Mesothelial cell of epicardium (in vitro differentiated cells): ENCODE measurements at regions not wholly inside any gene's neighbourhood (a gene's known extent, or its start where the extent isn't known, plus 50 kb on each side); places are given as distances from the start of the nearest gene placed in this dataset.

Experiments used
- DNase-seq, 2 experiments: peaks; one replicate each; pipeline ENCODE4 v3.0.0; 2021; ENCODE audit warnings: low spot score in 2 of 2; ENCODE audit not compliant: unreplicated experiment in 2 of 2
- H3K27ac Mint-ChIP-seq: 2 replicates; pipeline ENCODE4 v1.8.0; 2021; ENCODE audit warnings: mixed read lengths
- H3K27me3 Mint-ChIP-seq: 2 replicates; pipeline ENCODE4 v1.8.0; 2021; ENCODE audit warnings: low read depth, mixed read lengths
- H3K36me3 Mint-ChIP-seq: 2 replicates; pipeline ENCODE4 v1.8.0; 2021; ENCODE audit warnings: mixed read lengths
- H3K4me1 Mint-ChIP-seq: 2 replicates; pipeline ENCODE4 v1.8.0; 2021; ENCODE audit warnings: mixed read lengths
- H3K4me3 Mint-ChIP-seq: 2 replicates; pipeline ENCODE4 v1.8.0; 2021; ENCODE audit warnings: mild to moderate bottlenecking, moderate library complexity, mixed read lengths
- H3K9me3 Mint-ChIP-seq: 2 replicates; pipeline ENCODE4 v1.8.0; 2021; ENCODE audit warnings: mixed read lengths
- TF ChIP-seq, protein P1 (sequence below): fragments of 200-600 bp; sonication (generic); IDR thresholded peaks from one replicate; pipeline ENCODE4 v1.5.0; 2021; ENCODE audit warnings: antibody characterized with exemption; ENCODE audit not compliant: unreplicated experiment

DNA sequence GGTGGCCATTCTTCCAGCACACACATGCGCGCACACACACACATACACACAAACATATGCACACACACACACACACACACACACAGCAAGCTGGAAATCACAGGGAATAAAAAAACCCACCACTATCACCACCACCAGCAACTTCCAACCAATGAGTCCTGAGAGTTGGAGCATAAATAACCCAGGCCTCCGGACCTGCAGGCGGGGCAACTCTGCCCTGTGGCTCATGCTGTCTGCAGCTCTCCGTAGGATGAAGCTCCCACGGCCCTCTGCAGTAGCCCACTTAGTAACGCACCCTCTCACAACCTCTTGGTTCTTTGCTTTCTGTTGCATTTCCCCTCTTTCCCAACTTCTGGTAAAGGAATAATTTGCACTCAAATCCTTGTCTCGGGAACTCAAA, 275.2 kb downstream of the PREX1 start:
- Mint-ChIP-seq H3K9me3 (no peaks in the 10 kb centered on the region), H3K27me3 (no peaks in the 10 kb centered on the region), H3K27ac (no peak overlapping the region), H3K4me3 (no peak overlapping the region), H3K4me1 (peaks cover 8% of the 10 kb centered on the region), H3K36me3 (no peaks in the 10 kb centered on the region)
- no peak for DNase-seq
- TF ChIP-seq, protein P1, sequence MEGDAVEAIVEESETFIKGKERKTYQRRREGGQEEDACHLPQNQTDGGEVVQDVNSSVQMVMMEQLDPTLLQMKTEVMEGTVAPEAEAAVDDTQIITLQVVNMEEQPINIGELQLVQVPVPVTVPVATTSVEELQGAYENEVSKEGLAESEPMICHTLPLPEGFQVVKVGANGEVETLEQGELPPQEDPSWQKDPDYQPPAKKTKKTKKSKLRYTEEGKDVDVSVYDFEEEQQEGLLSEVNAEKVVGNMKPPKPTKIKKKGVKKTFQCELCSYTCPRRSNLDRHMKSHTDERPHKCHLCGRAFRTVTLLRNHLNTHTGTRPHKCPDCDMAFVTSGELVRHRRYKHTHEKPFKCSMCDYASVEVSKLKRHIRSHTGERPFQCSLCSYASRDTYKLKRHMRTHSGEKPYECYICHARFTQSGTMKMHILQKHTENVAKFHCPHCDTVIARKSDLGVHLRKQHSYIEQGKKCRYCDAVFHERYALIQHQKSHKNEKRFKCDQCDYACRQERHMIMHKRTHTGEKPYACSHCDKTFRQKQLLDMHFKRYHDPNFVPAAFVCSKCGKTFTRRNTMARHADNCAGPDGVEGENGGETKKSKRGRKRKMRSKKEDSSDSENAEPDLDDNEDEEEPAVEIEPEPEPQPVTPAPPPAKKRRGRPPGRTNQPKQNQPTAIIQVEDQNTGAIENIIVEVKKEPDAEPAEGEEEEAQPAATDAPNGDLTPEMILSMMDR = no peak

DNA sequence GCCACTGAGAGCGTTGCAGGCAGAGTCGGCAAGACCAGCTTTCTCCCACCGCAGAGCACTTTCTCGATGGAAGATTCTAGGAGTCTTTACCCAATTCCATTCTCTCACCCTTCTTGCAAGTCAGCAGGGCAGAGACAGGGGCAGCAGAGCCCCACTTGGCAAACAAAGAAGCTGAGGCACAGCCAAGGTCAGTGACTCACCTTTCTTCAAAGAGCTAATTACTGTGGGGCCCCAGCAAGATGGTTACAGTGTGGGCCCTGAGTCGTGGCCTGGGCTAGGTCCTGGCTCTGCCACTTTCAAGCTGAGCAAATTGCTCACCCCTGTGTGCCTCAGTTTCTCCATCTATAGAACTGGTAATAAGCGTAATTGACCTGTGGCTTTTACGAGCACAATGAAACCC, 277.0 kb downstream of the PREX1 start:
- Mint-ChIP-seq H3K36me3 (no peaks in the 10 kb centered on the region), H3K4me3 (no peak overlapping the region), H3K9me3 (no peaks in the 10 kb centered on the region), H3K4me1 (peaks cover 2% of the 10 kb centered on the region), H3K27me3 (no peaks in the 10 kb centered on the region), H3K27ac (no peak overlapping the region)
- TF ChIP-seq, protein P1 = no peak
- DNase-seq = no peak

DNA sequence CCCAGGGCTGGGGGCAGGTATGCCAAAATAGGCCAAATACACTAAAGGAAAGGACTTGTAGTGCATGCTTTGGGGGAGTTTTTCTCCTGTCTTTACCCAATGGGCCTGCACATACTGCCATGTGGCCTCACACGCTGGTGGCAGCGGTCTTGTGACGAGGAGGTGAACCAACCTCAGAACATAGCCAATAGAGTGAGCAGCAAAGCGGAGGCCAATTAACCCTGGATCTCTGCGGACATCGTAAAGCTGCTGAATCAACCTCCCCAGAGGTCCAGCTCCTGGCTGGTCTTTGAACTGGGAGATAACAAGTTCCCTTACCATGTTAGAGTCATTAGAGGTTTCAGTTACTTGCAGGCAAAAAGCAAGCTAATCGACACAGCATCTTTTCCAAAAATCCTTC, 280.1 kb downstream of the PREX1 start:
- TF ChIP-seq, protein P1 = no peak
- H3K36me3 Mint-ChIP-seq = no peaks in the 10 kb centered on the region
- H3K27me3 Mint-ChIP-seq = no peaks in the 10 kb centered on the region
- no peak for DNase-seq
- H3K4me1 Mint-ChIP-seq = peaks cover 13% of the 10 kb centered on the region
- H3K27ac Mint-ChIP-seq = no peak overlapping the region
- H3K4me3 Mint-ChIP-seq = no peak overlapping the region
- no peaks in the 10 kb centered on the region for H3K9me3 Mint-ChIP-seq

DNA sequence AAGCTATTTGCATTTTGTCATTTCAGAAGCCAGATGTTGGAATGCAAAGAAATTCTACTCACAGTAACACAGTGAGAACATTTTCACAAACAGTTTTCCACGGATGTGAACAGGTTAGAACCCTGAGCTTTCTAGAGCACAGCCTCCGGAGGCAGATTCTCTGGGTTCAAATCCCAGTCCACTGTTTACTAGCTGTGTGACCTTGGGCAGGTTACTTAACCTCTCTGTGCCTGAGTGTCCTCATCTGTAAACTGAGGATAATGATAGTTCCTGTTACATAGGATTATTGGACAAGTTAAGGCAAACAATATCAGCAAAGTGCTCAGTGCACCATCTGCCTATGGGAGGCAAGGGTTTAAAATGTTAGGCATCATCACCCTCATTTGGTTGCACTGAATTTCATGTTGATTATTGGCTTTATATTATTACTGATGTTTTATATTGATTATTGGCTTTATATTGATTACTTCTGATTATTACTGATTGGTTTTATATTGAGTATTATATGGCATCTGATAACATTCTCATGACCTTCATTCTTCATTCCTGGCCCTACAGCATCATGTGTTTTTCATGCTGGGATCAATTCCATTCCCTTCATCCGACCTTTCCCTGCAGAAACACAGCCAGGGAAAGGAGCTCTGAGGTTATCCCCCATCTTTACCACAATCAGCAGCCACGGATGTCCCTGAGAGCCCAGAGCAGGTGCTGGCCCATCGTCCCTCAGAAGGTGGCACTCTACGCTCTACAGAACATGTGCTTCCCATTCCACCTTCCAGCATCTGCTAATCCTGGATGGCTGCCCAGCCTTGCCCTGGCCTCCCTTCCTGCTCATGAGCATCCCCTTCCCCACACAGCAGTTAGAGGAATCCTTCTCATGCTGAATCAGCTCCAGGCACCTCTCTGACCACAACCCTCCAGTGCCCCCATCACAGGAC, 283.1 kb downstream of the PREX1 start:
- no peaks in the 10 kb centered on the region for H3K27me3 Mint-ChIP-seq
- TF ChIP-seq, protein P1 = no peak
- peaks cover 3% of the 10 kb centered on the region for H3K9me3 Mint-ChIP-seq
- no peak overlapping the region for H3K27ac Mint-ChIP-seq
- H3K4me1 Mint-ChIP-seq = peaks cover 35% of the 10 kb centered on the region
- H3K4me3 Mint-ChIP-seq = no peak overlapping the region
- no peak for DNase-seq
- H3K36me3 Mint-ChIP-seq = peaks cover 2% of the 10 kb centered on the region

DNA sequence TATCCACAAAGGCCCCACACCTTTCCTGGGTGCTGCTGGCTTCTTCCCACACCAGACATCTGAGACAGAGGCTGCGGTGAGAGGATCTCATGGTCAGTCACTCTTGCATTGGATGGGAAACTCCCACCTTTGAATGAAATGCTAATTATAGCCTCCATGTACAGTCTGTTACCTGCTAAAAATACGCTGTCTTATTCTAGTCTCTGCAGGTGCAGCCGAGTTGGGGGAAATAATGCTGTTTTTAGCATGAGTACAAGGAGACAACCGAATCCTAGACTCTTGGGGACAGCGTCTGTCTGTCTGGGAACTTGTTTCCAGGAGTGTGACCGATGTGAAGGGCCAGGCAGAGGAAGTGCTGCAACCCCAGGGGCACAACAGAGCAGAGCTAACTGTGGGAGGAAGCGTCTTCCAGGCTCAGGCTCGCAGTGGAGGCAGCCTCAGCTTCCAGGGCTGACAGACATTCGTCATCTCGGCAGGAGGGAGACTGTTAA, 286.2 kb downstream of the PREX1 start:
- peaks cover 2% of the 10 kb centered on the region for H3K36me3 Mint-ChIP-seq
- peaks cover 3% of the 10 kb centered on the region for H3K9me3 Mint-ChIP-seq
- H3K27ac Mint-ChIP-seq = peak overlapping the region; percentile 45
- TF ChIP-seq, protein P1 = no peak
- H3K4me1 Mint-ChIP-seq = peaks cover 61% of the 10 kb centered on the region
- no peaks in the 10 kb centered on the region for H3K27me3 Mint-ChIP-seq
- no peak for DNase-seq
- no peak overlapping the region for H3K4me3 Mint-ChIP-seq
